ENCODE measurements at regions not wholly inside any gene's neighbourhood (a gene's known extent, or its start where the extent isn't known, plus 50 kb on each side); places are given as distances from the start of the nearest gene placed in this dataset.

GRCh38 chrX:43255596-43255995 is 400.5 kb upstream of the MAOA start:
- no peaks in the 10 kb centered on the region for H4K20me1 ChIP-seq (ENCODE audit: insufficient read depth)
- no peaks in the 10 kb centered on the region for H3K79me2 ChIP-seq (ENCODE audit: low read depth)
- no peaks in the 10 kb centered on the region for H3F3A ChIP-seq (ENCODE audit: insufficient read depth, low read depth)
- H3K9me2 ChIP-seq (ENCODE audit: insufficient read depth): no peaks in the 10 kb centered on the region
- H3K4me1 ChIP-seq (replicated peaks; ENCODE audit: insufficient read depth): no peaks in the 10 kb centered on the region
- no peak overlapping the region for H3K27ac ChIP-seq
- TF ChIP-seq CTCF (conservative IDR thresholded peaks at IDR 0.05): no peak
- no peak for TF ChIP-seq EZH2 (IDR thresholded peaks at IDR 0.05; ENCODE audit: low read depth)
- no peak overlapping the region for H3K4me2 ChIP-seq
- no peak overlapping the region for H3K4me3 ChIP-seq
- no peaks in the 10 kb centered on the region for H3K36me3 ChIP-seq (ENCODE audit: low read depth)
- no peak for DNase-seq
- H2AFZ ChIP-seq: no peak overlapping the region
- H3K9me3 ChIP-seq (ENCODE audit: insufficient read depth, low read depth): no peaks in the 10 kb centered on the region
- H3K27me3 ChIP-seq (ENCODE audit: insufficient read depth, low read depth): no peaks in the 10 kb centered on the region
- intact Hi-C loops (cut with micrococcal nuclease; ENCODE audit: unreplicated experiment): no loop called here
- POLR2A ChIA-PET (ENCODE audit: unreplicated experiment): no interaction called here
- BruUV-seq (replicated peaks): no TSS peak
- CTCF ChIA-PET: no interaction called here

GRCh38 chrX:43266487-43266886 is 389.6 kb upstream of the MAOA start:
- no peaks in the 10 kb centered on the region for H3K9me2 ChIP-seq (ENCODE audit: insufficient read depth)
- intact Hi-C loops (cut with micrococcal nuclease; ENCODE audit: unreplicated experiment): no loop called here
- ChIA-PET CTCF (no interaction called here), POLR2A (ENCODE audit: unreplicated experiment) (no interaction called here)
- no peaks in the 10 kb centered on the region for H3K36me3 ChIP-seq (ENCODE audit: low read depth)
- H4K20me1 ChIP-seq (ENCODE audit: insufficient read depth): no peaks in the 10 kb centered on the region
- H3K27ac ChIP-seq: no peak overlapping the region
- H3K79me2 ChIP-seq (ENCODE audit: low read depth): no peaks in the 10 kb centered on the region
- BruUV-seq (replicated peaks): no TSS peak
- no peaks in the 10 kb centered on the region for H3K27me3 ChIP-seq (ENCODE audit: insufficient read depth, low read depth)
- H3K4me3 ChIP-seq: no peak overlapping the region
- H3K4me1 ChIP-seq (replicated peaks; ENCODE audit: insufficient read depth): no peaks in the 10 kb centered on the region
- H2AFZ ChIP-seq: no peak overlapping the region
- TF ChIP-seq EZH2 (IDR thresholded peaks at IDR 0.05; ENCODE audit: low read depth) (no peak), CTCF (conservative IDR thresholded peaks at IDR 0.05) (no peak)
- no peak overlapping the region for H3K4me2 ChIP-seq
- no peaks in the 10 kb centered on the region for H3F3A ChIP-seq (ENCODE audit: insufficient read depth, low read depth)
- H3K9me3 ChIP-seq (ENCODE audit: insufficient read depth, low read depth): no peaks in the 10 kb centered on the region
- no peak for DNase-seq

- Histone ChIP-seq H3K4me2 (no peak overlapping the region), H2AFZ (no peak overlapping the region), H3K27me3 (ENCODE audit: insufficient read depth, low read depth) (no peaks in the 10 kb centered on the region), H3K9me3 (ENCODE audit: insufficient read depth, low read depth) (no peaks in the 10 kb centered on the region), H3K4me3 (no peak overlapping the region), H4K20me1 (ENCODE audit: insufficient read depth) (no peaks in the 10 kb centered on the region), H3K79me2 (ENCODE audit: low read depth) (no peaks in the 10 kb centered on the region), H3K27ac (no peak overlapping the region), H3F3A (ENCODE audit: insufficient read depth, low read depth) (no peaks in the 10 kb centered on the region), H3K36me3 (ENCODE audit: low read depth) (no peaks in the 10 kb centered on the region), H3K9me2 (ENCODE audit: insufficient read depth) (no peaks in the 10 kb centered on the region), H3K4me1 (replicated peaks; ENCODE audit: insufficient read depth) (no peaks in the 10 kb centered on the region)
- ChIA-PET POLR2A (ENCODE audit: unreplicated experiment) (no interaction called here), CTCF (no interaction called here)
- no peak for DNase-seq
- TF ChIP-seq CTCF (conservative IDR thresholded peaks at IDR 0.05) (no peak), EZH2 (IDR thresholded peaks at IDR 0.05; ENCODE audit: low read depth) (no peak)
- intact Hi-C loops (cut with micrococcal nuclease; ENCODE audit: unreplicated experiment): no loop called here
- BruUV-seq (replicated peaks): no TSS peak
Measured at GRCh38 chrX:43267652-43268051, 388.4 kb upstream of the MAOA start.
